Transverse colon (tissue), 4 donors: ENCODE measurements at regions not wholly inside any gene's neighbourhood (a gene's known extent, or its start where the extent isn't known, plus 50 kb on each side); places are given as distances from the start of the nearest gene placed in this dataset.

Experiments used
- EP300 ChIP-seq: sonication (generic); formaldehyde crosslinking; IDR thresholded peaks from one replicate; pipeline ENCODE4 v1.6.1; 2017; ENCODE audit warnings: antibody characterized with exemption, low read depth
- POLR2A ChIP-seq: fragments of 450-650 bp; IDR thresholded peaks from one replicate; pipeline ENCODE4 v1.6.1; 2016; ENCODE audit warnings: antibody characterized with exemption, mild to moderate bottlenecking, moderate library complexity
- POLR2AphosphoS5 ChIP-seq, 3 donors: sonication (generic); formaldehyde crosslinking; IDR thresholded peaks; one replicate each; pipeline ENCODE4 v1.6.1; 2016; ENCODE audit warnings: antibody characterized with exemption in 3 of 3
- TF ChIP-seq, protein P1 (sequence below), 5 experiments: fragments of 200-600 bp in 3 of 5; fragments of 450-650 bp in 2 of 5; sonication (generic) in 3 of 5; IDR thresholded peaks; 1 replicate in 2 of 5; 2 replicates in 3 of 5; pipeline ENCODE4 v1.5.1; 2016 to 2017; ENCODE audit warnings: antibody characterized with exemption in 5 of 5, inconsistent platforms in 3 of 5, mild to moderate bottlenecking in 2 of 5, moderate library complexity in 1 of 5

GRCh38 chr1:104348277-104348676 lies 598.6 kb downstream of the AMY1C start:
- TF ChIP-seq, protein P1, sequence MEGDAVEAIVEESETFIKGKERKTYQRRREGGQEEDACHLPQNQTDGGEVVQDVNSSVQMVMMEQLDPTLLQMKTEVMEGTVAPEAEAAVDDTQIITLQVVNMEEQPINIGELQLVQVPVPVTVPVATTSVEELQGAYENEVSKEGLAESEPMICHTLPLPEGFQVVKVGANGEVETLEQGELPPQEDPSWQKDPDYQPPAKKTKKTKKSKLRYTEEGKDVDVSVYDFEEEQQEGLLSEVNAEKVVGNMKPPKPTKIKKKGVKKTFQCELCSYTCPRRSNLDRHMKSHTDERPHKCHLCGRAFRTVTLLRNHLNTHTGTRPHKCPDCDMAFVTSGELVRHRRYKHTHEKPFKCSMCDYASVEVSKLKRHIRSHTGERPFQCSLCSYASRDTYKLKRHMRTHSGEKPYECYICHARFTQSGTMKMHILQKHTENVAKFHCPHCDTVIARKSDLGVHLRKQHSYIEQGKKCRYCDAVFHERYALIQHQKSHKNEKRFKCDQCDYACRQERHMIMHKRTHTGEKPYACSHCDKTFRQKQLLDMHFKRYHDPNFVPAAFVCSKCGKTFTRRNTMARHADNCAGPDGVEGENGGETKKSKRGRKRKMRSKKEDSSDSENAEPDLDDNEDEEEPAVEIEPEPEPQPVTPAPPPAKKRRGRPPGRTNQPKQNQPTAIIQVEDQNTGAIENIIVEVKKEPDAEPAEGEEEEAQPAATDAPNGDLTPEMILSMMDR (IDR thresholded peaks at IDR 0.05) = no peak
- TF ChIP-seq POLR2AphosphoS5 (IDR thresholded peaks at IDR 0.05) (no peak), POLR2A (no peak), EP300 (no peak)
